ENCODE measurements at regions not wholly inside any gene's neighbourhood (a gene's known extent, or its start where the extent isn't known, plus 50 kb on each side); places are given as distances from the start of the nearest gene placed in this dataset.

- no peaks in the 10 kb centered on the region for H3K9me3 ChIP-seq (replicated peaks in 1 of 3)
- no peaks in the 10 kb centered on the region for H3K36me3 ChIP-seq (replicated peaks in 1 of 2)
- intact Hi-C loops (cut with DNase I) = no loop called here
- H3K4me3 ChIP-seq = no peak overlapping the region
- DNase-seq = no peak
- no peak overlapping the region for H3K27ac ChIP-seq
- H3K4me1 ChIP-seq (replicated peaks in 1 of 2) = no peaks in the 10 kb centered on the region
- H3K27me3 ChIP-seq = no peaks in the 10 kb centered on the region
- TF ChIP-seq CTCF (IDR thresholded peaks at IDR 0.05) = no peak
- TF ChIP-seq POLR2A (IDR thresholded peaks at IDR 0.05) = no peak
These were observed 376.9 kb downstream of the GPATCH2 start for GRCh38 chr1:217253985-217254384.

- H3K36me3 ChIP-seq (replicated peaks in 1 of 2) = no peaks in the 10 kb centered on the region
- H3K9me3 ChIP-seq (replicated peaks in 1 of 3) = no peaks in the 10 kb centered on the region
- H3K27me3 ChIP-seq = no peaks in the 10 kb centered on the region
- DNase-seq = no peak
- no peak overlapping the region for H3K4me3 ChIP-seq
- 81 to 93% (median 84%) methylated on average over 2 of the region's 2 CpGs for WGBS, 4 donors
- no peak overlapping the region for H3K27ac ChIP-seq
- intact Hi-C loops (cut with DNase I) = no loop called here
- no peaks in the 10 kb centered on the region for H3K4me1 ChIP-seq (replicated peaks in 1 of 2)
- TF ChIP-seq POLR2A (IDR thresholded peaks at IDR 0.05) (no peak), CTCF (IDR thresholded peaks at IDR 0.05) (no peak)
These were observed 377.5 kb downstream of the GPATCH2 start for GRCh38 chr1:217253351-217253750.

- Histone ChIP-seq H3K36me3 (replicated peaks in 1 of 2) (no peaks in the 10 kb centered on the region), H3K27ac (no peak overlapping the region), H3K9me3 (replicated peaks in 1 of 3) (no peaks in the 10 kb centered on the region), H3K27me3 (no peaks in the 10 kb centered on the region), H3K4me3 (no peak overlapping the region), H3K4me1 (replicated peaks in 1 of 2) (no peaks in the 10 kb centered on the region)
- 64 to 72% (median 68%) methylated on average over 1 of the region's 1 CpG for WGBS, 4 donors
- TF ChIP-seq CTCF (IDR thresholded peaks at IDR 0.05) (no peak), POLR2A (IDR thresholded peaks at IDR 0.05) (no peak)
- no peak for DNase-seq
- intact Hi-C loops (cut with DNase I) = no loop called here
These were observed 379.8 kb downstream of the GPATCH2 start for GRCh38 chr1:217251121-217251520.

- H3K4me3 ChIP-seq = no peak overlapping the region
- 69 to 86% (median 83%) methylated on average over 3 of the region's 3 CpGs for WGBS, 4 donors
- TF ChIP-seq POLR2A (IDR thresholded peaks at IDR 0.05) (no peak), CTCF (IDR thresholded peaks at IDR 0.05) (no peak)
- no peak overlapping the region for H3K27ac ChIP-seq
- DNase-seq = no peak
- intact Hi-C loops (cut with DNase I) = no loop called here
- H3K36me3 ChIP-seq (replicated peaks in 1 of 2) = no peaks in the 10 kb centered on the region
- no peaks in the 10 kb centered on the region for H3K9me3 ChIP-seq (replicated peaks in 1 of 3)
- no peaks in the 10 kb centered on the region for H3K4me1 ChIP-seq (replicated peaks in 1 of 2)
- no peaks in the 10 kb centered on the region for H3K27me3 ChIP-seq
These were observed 381.0 kb downstream of the GPATCH2 start for GRCh38 chr1:217249857-217250256.

Data from adrenal gland (tissue), 9 donors.